HG02759 (cell line): ENCODE measurements at regions not wholly inside any gene's neighbourhood (a gene's known extent, or its start where the extent isn't known, plus 50 kb on each side); places are given as distances from the start of the nearest gene placed in this dataset.

Source experiments
- ATAC-seq: cut with Tn5 transposase; IDR thresholded peaks from one replicate; pipeline ENCODE4 v1.9.1; 2021; ENCODE audit warnings: mild to moderate bottlenecking, moderate library complexity; ENCODE audit not compliant: unreplicated experiment

DNA sequence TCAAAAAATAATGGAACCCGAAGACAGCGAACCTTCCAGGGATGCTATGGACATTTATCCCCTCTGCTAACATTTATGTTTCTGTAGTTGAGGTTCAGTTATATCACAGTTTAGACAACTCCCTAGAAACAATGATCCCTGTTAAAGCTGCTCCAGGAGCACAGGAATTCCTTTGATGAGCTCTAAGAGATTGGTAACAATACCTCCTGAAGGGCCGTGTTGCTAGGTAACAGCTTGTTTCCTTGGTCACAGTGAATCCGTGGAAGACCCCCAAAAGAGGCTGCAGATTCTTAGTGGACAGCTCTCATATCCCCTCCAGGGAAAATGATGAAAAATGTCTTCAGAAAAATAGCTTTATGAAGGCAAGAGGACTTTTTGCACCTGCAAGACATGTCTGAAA lies 160.2 kb downstream of the SERPINI1 start:
- no peak for ATAC-seq

GRCh38 chr3:167895178-167895577 lies 159.7 kb downstream of the SERPINI1 start:
- ATAC-seq: no peak

DNA sequence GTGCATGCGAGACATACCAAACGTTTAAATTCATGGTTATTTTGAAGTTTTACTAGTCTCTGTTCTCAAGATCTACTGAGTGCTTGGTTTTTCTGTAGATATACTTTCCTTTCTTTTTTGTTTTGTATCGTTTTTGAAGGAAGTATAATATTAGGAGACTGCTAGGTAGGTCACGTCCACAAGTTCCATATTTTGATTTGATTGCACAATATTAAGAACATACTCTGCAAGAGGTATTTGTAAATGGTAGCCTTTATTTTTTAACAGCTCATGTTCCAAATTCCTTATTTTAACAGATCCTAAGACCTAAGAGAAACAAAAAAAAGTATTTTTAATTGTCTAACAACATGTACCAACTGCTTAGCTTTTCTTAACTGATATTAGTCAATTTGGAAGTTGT lies 156.7 kb downstream of the SERPINI1 start:
- ATAC-seq: no peak

GRCh38 chr3:167887096-167887495 lies 151.6 kb downstream of the SERPINI1 start:
- ATAC-seq: no peak

- no peak for ATAC-seq
These were observed 151.2 kb downstream of the SERPINI1 start for GRCh38 chr3:167886690-167887089.

DNA sequence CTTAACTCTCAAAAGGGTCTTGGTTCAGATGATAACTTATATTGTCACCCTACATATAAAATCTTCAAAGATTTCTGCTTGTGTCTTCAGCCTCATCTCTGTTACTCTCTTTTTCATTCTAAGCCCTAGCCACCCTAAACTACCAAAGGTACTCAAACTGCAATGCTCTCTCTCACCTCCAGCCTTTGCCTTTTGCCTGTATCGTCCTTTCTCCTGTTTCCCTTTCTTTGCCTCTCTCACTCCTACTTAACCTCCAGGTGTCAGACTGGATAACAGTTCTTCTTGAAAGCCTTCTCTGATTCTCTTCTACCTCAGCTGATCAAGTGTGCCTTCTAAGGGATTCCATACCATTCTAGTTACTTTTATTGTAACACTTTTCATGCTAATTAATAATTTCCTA lies 149.8 kb downstream of the SERPINI1 start:
- ATAC-seq: no peak

- no peak for ATAC-seq
These were observed 149.0 kb downstream of the SERPINI1 start for GRCh38 chr3:167884481-167884880.

DNA sequence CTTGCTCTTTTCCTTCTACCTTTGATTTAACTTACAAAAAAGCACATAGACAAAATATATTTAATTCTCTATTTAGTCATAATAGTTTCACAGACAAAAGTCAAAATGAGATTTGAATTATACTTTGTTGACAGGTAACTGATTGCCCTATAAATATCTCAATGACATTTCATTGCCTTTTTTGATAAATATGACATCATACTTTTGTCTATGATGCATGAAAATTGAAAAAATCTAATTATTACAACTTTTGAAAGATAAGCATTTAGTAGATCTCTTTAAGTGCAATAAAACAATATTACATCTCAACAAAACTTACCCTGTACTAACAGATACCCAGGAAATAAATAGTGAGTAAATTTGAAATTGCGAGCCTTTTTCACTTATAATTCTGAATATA lies 147.9 kb downstream of the SERPINI1 start:
- ATAC-seq: no peak

DNA sequence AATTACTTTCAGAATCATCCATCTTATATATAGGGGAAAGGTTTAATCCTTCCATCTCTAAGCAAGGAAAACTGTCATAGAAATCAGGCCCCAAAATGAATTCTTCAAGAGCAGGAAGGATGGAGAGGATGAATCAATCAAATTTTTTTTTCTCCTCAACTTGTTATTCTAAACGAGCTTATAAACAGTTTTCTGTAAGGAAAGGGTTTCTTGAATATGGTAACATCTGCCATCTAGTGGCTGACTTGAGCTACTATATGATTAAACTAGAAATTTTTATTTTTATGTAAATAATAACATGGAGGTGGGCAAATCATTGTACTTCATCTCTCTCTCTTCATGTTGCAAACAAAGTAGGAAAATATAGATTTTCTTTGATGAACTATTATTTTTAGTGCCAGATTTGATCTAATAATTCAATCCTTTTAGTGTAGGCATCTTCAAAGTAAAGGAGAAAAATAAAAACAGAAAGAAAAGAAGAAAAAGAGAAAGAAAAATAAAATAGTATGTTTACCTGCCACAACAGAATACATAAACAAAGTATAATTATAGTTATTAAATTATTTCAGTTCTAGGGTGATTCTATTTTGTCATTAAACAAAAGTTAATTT lies 146.6 kb downstream of the SERPINI1 start:
- peak; percentile 84 for ATAC-seq

DNA sequence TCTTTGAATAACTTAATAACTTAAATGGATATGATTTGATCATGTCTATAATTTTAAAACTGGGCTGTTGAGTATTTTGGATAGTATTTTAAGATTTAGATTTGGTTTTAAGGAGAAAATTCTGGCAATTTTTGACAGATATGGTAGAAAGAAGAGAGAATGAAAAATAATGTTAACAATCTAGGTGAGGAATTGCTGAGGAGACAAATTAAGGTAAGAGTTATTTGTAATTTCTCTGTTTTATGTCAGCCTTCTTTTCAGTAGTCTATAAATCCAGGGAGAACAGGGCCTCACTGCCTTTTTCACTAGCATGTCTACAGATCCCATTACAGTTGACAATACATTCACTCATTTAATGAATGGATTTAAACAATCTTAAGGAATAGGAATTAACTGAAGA lies 144.7 kb downstream of the SERPINI1 start:
- ATAC-seq: no peak

DNA sequence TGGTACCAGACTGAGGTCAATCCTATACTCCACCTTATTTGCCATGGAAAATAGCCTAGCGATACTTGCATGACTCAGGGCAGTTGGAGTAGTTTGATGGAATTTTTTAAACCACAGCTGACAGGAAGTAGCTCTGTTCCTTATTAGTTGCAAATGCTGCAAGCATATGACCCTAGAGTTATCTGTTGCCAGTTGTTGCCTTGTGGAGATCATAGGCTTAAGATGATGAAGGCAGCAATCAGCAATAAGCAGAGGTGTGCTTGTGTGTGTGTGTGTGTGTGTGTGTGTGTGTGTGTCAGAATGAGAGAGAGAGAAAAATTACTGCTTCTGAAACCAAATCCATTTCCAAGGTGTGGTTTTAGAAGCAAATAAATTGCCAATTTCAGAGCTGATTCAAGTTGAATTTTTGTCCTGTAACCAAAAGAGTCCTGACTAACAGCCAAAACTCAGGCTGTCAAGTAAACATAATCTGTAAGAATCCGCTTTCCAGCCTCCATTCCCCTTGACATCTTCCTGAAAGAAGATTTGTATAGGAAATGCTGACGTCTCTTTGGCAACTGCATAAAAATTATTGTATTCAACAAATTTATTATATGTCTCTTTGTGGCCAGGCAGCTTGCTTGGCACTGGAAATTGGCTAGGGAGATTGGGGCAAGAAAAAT lies 141.2 kb downstream of the SERPINI1 start:
- no peak for ATAC-seq
